ENCODE measurements at regions not wholly inside any gene's neighbourhood (a gene's known extent, or its start where the extent isn't known, plus 50 kb on each side); places are given as distances from the start of the nearest gene placed in this dataset.

- Histone ChIP-seq H3K9me3 (no peaks in the 10 kb centered on the region), H3K4me1 (no peaks in the 10 kb centered on the region), H3K4me3 (no peak overlapping the region), H3K27ac (no peak overlapping the region), H3K27me3 (no peaks in the 10 kb centered on the region), H3K36me3 (no peaks in the 10 kb centered on the region)
- 85 to 89% methylated on average over 2 of the region's 2 CpGs for WGBS, 2 donors
- TF ChIP-seq POLR2A (IDR thresholded peaks at IDR 0.05) (no peak), CTCF (IDR thresholded peaks at IDR 0.05) (no peak), POLR2AphosphoS5 (IDR thresholded peaks at IDR 0.05) (no peak), EP300 (IDR thresholded peaks at IDR 0.05) (no peak)
- no peak for DNase-seq
- intact Hi-C loops (cut with DNase I): no loop called here
These were observed 335.0 kb downstream of the NR4A2 start for GRCh38 chr2:155997538-155997937.

GRCh38 chr2:155994315-155994714 lies 338.2 kb downstream of the NR4A2 start:
- intact Hi-C loops (cut with DNase I): no loop called here
- TF ChIP-seq EP300 (IDR thresholded peaks at IDR 0.05): no peak
- no peak for TF ChIP-seq POLR2AphosphoS5 (IDR thresholded peaks at IDR 0.05)
- no peak for TF ChIP-seq CTCF (IDR thresholded peaks at IDR 0.05)
- TF ChIP-seq POLR2A (IDR thresholded peaks at IDR 0.05): no peak

GRCh38 chr2:155983845-155984244 lies 348.7 kb downstream of the NR4A2 start:
- H3K27me3 ChIP-seq: no peaks in the 10 kb centered on the region
- no peaks in the 10 kb centered on the region for H3K36me3 ChIP-seq
- 85 to 89% methylated on average over 1 of the region's 1 CpG for WGBS, 2 donors
- H3K27ac ChIP-seq: no peak overlapping the region
- no peak overlapping the region for H3K4me3 ChIP-seq
- no peaks in the 10 kb centered on the region for H3K4me1 ChIP-seq
- TF ChIP-seq POLR2AphosphoS5 (IDR thresholded peaks at IDR 0.05): no peak
- TF ChIP-seq CTCF (IDR thresholded peaks at IDR 0.05): no peak
- no peak for DNase-seq
- no peaks in the 10 kb centered on the region for H3K9me3 ChIP-seq
- intact Hi-C loops (cut with DNase I): no loop called here

More at GRCh38 chr2:155994315-155994714, 338.2 kb downstream of the NR4A2 start:
- no peak for DNase-seq
- Histone ChIP-seq H3K36me3 (no peaks in the 10 kb centered on the region), H3K4me3 (no peak overlapping the region), H3K9me3 (no peaks in the 10 kb centered on the region), H3K4me1 (no peaks in the 10 kb centered on the region), H3K27me3 (no peaks in the 10 kb centered on the region), H3K27ac (no peak overlapping the region)
- WGBS, 2 donors: 83 to 89% methylated on average over 1 of the region's 1 CpG

GRCh38 chr2:155982135-155982534 lies 350.4 kb downstream of the NR4A2 start:
- Histone ChIP-seq H3K27me3 (no peaks in the 10 kb centered on the region), H3K4me3 (no peak overlapping the region), H3K27ac (no peak overlapping the region), H3K4me1 (no peaks in the 10 kb centered on the region), H3K9me3 (no peaks in the 10 kb centered on the region), H3K36me3 (no peaks in the 10 kb centered on the region)
- intact Hi-C loops (cut with DNase I): no loop called here
- DNase-seq: no peak
- TF ChIP-seq POLR2AphosphoS5 (IDR thresholded peaks at IDR 0.05) (no peak), EP300 (IDR thresholded peaks at IDR 0.05) (no peak), POLR2A (IDR thresholded peaks at IDR 0.05) (no peak), CTCF (IDR thresholded peaks at IDR 0.05) (no peak)
- WGBS, 2 donors: 56 to 64% methylated on average over 1 of the region's 1 CpG

- no peak for DNase-seq
- Histone ChIP-seq H3K4me1 (no peaks in the 10 kb centered on the region), H3K4me3 (no peak overlapping the region), H3K9me3 (no peaks in the 10 kb centered on the region), H3K27me3 (no peaks in the 10 kb centered on the region), H3K36me3 (no peaks in the 10 kb centered on the region), H3K27ac (no peak overlapping the region)
- TF ChIP-seq POLR2A (IDR thresholded peaks at IDR 0.05) (no peak), POLR2AphosphoS5 (IDR thresholded peaks at IDR 0.05) (no peak), CTCF (IDR thresholded peaks at IDR 0.05) (no peak), EP300 (IDR thresholded peaks at IDR 0.05) (no peak)
- WGBS, 2 donors: 86 to 94% methylated on average over 3 of the region's 3 CpGs
- intact Hi-C loops (cut with DNase I): no loop called here
These were observed 351.5 kb downstream of the NR4A2 start for GRCh38 chr2:155980941-155981560.

Measured in sigmoid colon (tissue), 6 donors.